ENCODE measurements at regions not wholly inside any gene's neighbourhood (a gene's known extent, or its start where the extent isn't known, plus 50 kb on each side); places are given as distances from the start of the nearest gene placed in this dataset.

DNA sequence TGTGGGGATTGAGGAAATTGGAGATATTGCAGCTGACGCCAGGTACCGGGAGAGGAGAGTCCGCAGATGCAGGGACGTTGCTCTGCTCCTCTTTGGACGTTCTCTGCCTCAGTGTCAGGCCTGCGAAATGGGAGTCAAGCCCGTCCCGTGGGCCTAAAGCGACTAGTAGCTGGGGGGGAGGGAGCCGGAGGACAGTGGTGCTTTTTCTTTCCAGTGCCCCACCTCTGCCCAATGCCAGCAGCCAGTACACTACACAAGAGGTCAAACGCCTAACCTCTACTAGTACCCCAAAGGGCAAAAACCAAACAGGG lies 413.6 kb upstream of the ESRRG start:
- TF ChIP-seq CTCF (IDR thresholded peaks at IDR 0.05) (no peak), POLR2A (IDR thresholded peaks at IDR 0.05) (no peak)
